BJ (cell line): ENCODE measurements at regions not wholly inside any gene's neighbourhood (a gene's known extent, or its start where the extent isn't known, plus 50 kb on each side); places are given as distances from the start of the nearest gene placed in this dataset.

Source experiments
- CTCF ChIA-PET: fragments of 350-600 bp; formaldehyde crosslinking; extraction: SDS; loops from one replicate; lab custom pipeline; 2021; ENCODE audit warnings: antibody characterized with exemption, inconsistent platforms; lab: Yijun Ruan, JAX
- POLR2A ChIA-PET: fragments of 300-600 bp; sonication (Branson Sonifier 250); formaldehyde crosslinking; extraction: SDS; loops from one replicate; lab custom pipeline; 2021; ENCODE audit warnings: antibody characterized with exemption; lab: Charles Lee
- DNase-seq: peaks from one replicate; pipeline ENCODE4 v3.0.0-alpha.2; 2011; ENCODE audit warnings: low read depth
- H3K27me3 ChIP-seq: 2 replicates; pipeline ENCODE4 v1.6.0; 2011; ENCODE audit warnings: low read length; ENCODE audit not compliant: control insufficient read depth, insufficient read depth
- H3K36me3 ChIP-seq: 2 replicates; pipeline ENCODE4 v1.5.1; 2011; ENCODE audit warnings: low read length; ENCODE audit not compliant: control insufficient read depth, insufficient read depth
- H3K4me3 ChIP-seq: 2 replicates; pipeline ENCODE4 v1.5.1; 2011; ENCODE audit warnings: low read depth, mild to moderate bottlenecking, control low read depth, low read length
- CTCF ChIP-seq: IDR thresholded peaks from 2 replicates; pipeline ENCODE4 v1.5.1; 2011; ENCODE audit warnings: low read depth, mild to moderate bottlenecking, control low read depth, inconsistent platforms, low read length, moderate library complexity; ENCODE audit not compliant: insufficient read depth

- Histone ChIP-seq H3K27me3 (no peaks in the 10 kb centered on the region), H3K36me3 (no peaks in the 10 kb centered on the region), H3K4me3 (no peak overlapping the region)
- ChIA-PET POLR2A (no interaction called here), CTCF (no interaction called here)
- no peak for DNase-seq
- TF ChIP-seq CTCF, result no peak
Measured at GRCh38 chr20:58568126-58568482, 52.9 kb upstream of the APCDD1L start.

GRCh38 chr20:58567437-58567836 is 52.2 kb upstream of the APCDD1L start:
- ChIA-PET CTCF (no interaction called here), POLR2A (no interaction called here)
- Histone ChIP-seq H3K27me3 (no peaks in the 10 kb centered on the region), H3K4me3 (no peak overlapping the region), H3K36me3 (no peaks in the 10 kb centered on the region)
- TF ChIP-seq CTCF, result no peak
- no peak for DNase-seq

- POLR2A ChIA-PET, result no interaction called here
- no peaks in the 10 kb centered on the region for H3K36me3 ChIP-seq
- no peak overlapping the region for H3K4me3 ChIP-seq
- no peak for TF ChIP-seq CTCF
- no peak for DNase-seq
- H3K27me3 ChIP-seq, result no peaks in the 10 kb centered on the region
- CTCF ChIA-PET, result no interaction called here
Measured at GRCh38 chr20:58566981-58567380, 51.8 kb upstream of the APCDD1L start.

GRCh38 chr20:58565461-58566175 is 50.4 kb upstream of the APCDD1L start:
- ChIA-PET CTCF (interaction anchor here (0.6 to 0.7 kb wide), 2 partner anchors 9 to 52 kb away, joined by 3 read pairs; no protein-coding TSS in a partner anchor), POLR2A (no interaction called here)
- TF ChIP-seq CTCF, result no peak
- Histone ChIP-seq H3K36me3 (no peaks in the 10 kb centered on the region), H3K4me3 (no peak overlapping the region), H3K27me3 (no peaks in the 10 kb centered on the region)
- no peak for DNase-seq
